Right lobe of liver (tissue), 6 donors: ENCODE measurements at regions not wholly inside any gene's neighbourhood (a gene's known extent, or its start where the extent isn't known, plus 50 kb on each side); places are given as distances from the start of the nearest gene placed in this dataset.

ENCODE experiments used
- ATAC-seq, 4 donors: fragments of 200-7000 bp; cut with Tn5 transposase; one replicate each; pipeline ENCODE4 v1.9.1; 2020; ENCODE audit warnings: mild to moderate bottlenecking in 4 of 4, moderate library complexity in 4 of 4
- DNase-seq, 3 donors: peaks; one replicate each; pipeline ENCODE4 v3.0.0-alpha.2; 2020
- H3K27ac ChIP-seq, 3 donors: fragments of 200-600 bp; one replicate each; pipeline ENCODE4 v1.8.0; 2022
- H3K27me3 ChIP-seq, 2 donors: fragments of 200-600 bp; one replicate each; pipeline ENCODE4 v1.8.0; 2022
- H3K36me3 ChIP-seq, 4 donors: fragments of 200-600 bp; sonication (generic) in 1 of 4; one replicate each; pipeline versions ENCODE4 v1.5.1 to v1.8.0; 2017 to 2022; ENCODE audit warnings: control low read depth in 1 of 4
- H3K4me1 ChIP-seq, 4 donors: fragments of 200-600 bp; sonication (generic) in 1 of 4; one replicate each; pipeline versions ENCODE4 v1.5.1 to v1.8.0; 2017 to 2022; ENCODE audit warnings: control low read depth in 1 of 4
- H3K4me3 ChIP-seq, 3 donors: fragments of 200-600 bp; one replicate each; pipeline ENCODE4 v1.8.0; 2022
- H3K9me3 ChIP-seq, 4 donors: fragments of 200-600 bp; sonication (generic) in 1 of 4; one replicate each; pipeline versions ENCODE4 v1.5.1 to v1.8.0; 2017 to 2022; ENCODE audit warnings: control low read depth in 1 of 4
- CTCF ChIP-seq, 4 donors: fragments of 200-600 bp in 3 of 4; fragments of 450-650 bp in 1 of 4; IDR thresholded peaks; one replicate each; pipeline versions ENCODE4 v1.5.1 to v1.8.0; 2016 to 2022; ENCODE audit warnings: antibody characterized with exemption in 4 of 4, mild to moderate bottlenecking in 2 of 4
- POLR2A ChIP-seq: fragments of 450-650 bp; IDR thresholded peaks from one replicate; pipeline ENCODE4 v1.6.1; 2017; ENCODE audit warnings: antibody characterized with exemption, mild to moderate bottlenecking
- WGBS: methylation state at CpG from one replicate; pipeline ENCODE4 v1.1.6; 2018; ENCODE audit warnings: low coverage, low lambda C conversion rate; ENCODE audit not compliant: insufficient coverage; ENCODE audit errors: missing lambda C conversion rate; 5-methylcytosine and 5-hydroxymethylcytosine counted together
- intact Hi-C, 2 donors: fragments of 100-400 bp; cut with DNase I; formaldehyde crosslinking; loops; one replicate each; pipeline versions ENCODE4 v1.11.2 to v1.14.1; 2022
- small RNA-seq, 2 experiments: library from RNA; depleted of rRNA; stranded (forward); fragments of <200 nt; gene quantifications; one replicate each; pipeline ENCODE3, GENCODE V24; 2016
- donor health status: DM: no; HTN: yes; CAD: no.
- donor health status: DM: no; HTN: no; CAD: no.
- donor health status: DM: no; HTN: no; CAD: no.
- donor health status: DM: no; HTN: yes; CAD: no.
- donor health status: DM: no; HTN: yes; CAD: no.

GRCh38 chr15:93138681-93139250, 49.8 kb upstream of the RGMA start:
- 50% methylated on average over 2 of the region's 3 CpGs for WGBS
- Histone ChIP-seq H3K4me1 (no peaks in the 10 kb centered on the region), H3K27ac (no peak overlapping the region), H3K4me3 (no peak overlapping the region), H3K9me3 (no peaks in the 10 kb centered on the region), H3K36me3 (no peaks in the 10 kb centered on the region), H3K27me3 (no peaks in the 10 kb centered on the region)
- DNase-seq: no peak
- TF ChIP-seq POLR2A (no peak), CTCF (IDR thresholded peaks at IDR 0.05) (no peak)
- intact Hi-C loops: no loop called here
- ATAC-seq: no peak

Small RNA genes in the stretch of these regions (small RNA-seq; reads per million reads assigned to genes)
- gene AC103996.1: 0 reads per million in 2 experiments
- 0 reads per million in 2 experiments for gene AC112693.2
